Neural cell (in vitro differentiated cells): ENCODE measurements at regions not wholly inside any gene's neighbourhood (a gene's known extent, or its start where the extent isn't known, plus 50 kb on each side); places are given as distances from the start of the nearest gene placed in this dataset.

Experiments
- EP300 ChIP-seq: fragments of 450-650 bp; conservative IDR thresholded peaks from 2 replicates; pipeline ENCODE4 v1.6.1; 2014; ENCODE audit warnings: antibody characterized with exemption, mild to moderate bottlenecking, moderate library complexity; ENCODE audit not compliant: poor library complexity, severe bottlenecking
- EZH2 ChIP-seq: fragments of 200-600, 300-800 bp; shearing (Covaris generic), sonication (generic); IDR thresholded peaks from 2 replicates; pipeline ENCODE4 v1.6.1; 2014; ENCODE audit warnings: antibody characterized with exemption, low read length, borderline replicate concordance, mild to moderate bottlenecking; ENCODE audit not compliant: insufficient read depth, poor library complexity, severe bottlenecking
- MXI1 ChIP-seq: fragments of 450-650 bp; conservative IDR thresholded peaks from 2 replicates; pipeline ENCODE4 v1.6.1; 2014; ENCODE audit warnings: antibody characterized with exemption, mild to moderate bottlenecking; ENCODE audit not compliant: poor library complexity, severe bottlenecking
- POLR2AphosphoS5 ChIP-seq: IDR thresholded peaks from 2 replicates; pipeline ENCODE4 v1.6.1; 2012
- RAD21 ChIP-seq: fragments of 450-650 bp; conservative IDR thresholded peaks from 2 replicates; pipeline ENCODE4 v1.6.1; 2014; ENCODE audit warnings: antibody characterized with exemption, mild to moderate bottlenecking, moderate library complexity
- SMC3 ChIP-seq: fragments of 450-650 bp; conservative IDR thresholded peaks from 2 replicates; pipeline ENCODE4 v1.6.1; 2014; ENCODE audit warnings: antibody characterized with exemption, mild to moderate bottlenecking, moderate library complexity; ENCODE audit not compliant: poor library complexity
- TAF1 ChIP-seq: IDR thresholded peaks from 2 replicates; pipeline ENCODE4 v1.6.1; 2012; ENCODE audit warnings: low read depth
- TF ChIP-seq, protein P1 (sequence below): IDR thresholded peaks from 2 replicates; pipeline ENCODE4 v1.6.1; 2012; ENCODE audit warnings: borderline replicate concordance
- TF ChIP-seq, protein P2 (sequence below): fragments of 450-650 bp; IDR thresholded peaks from 2 replicates; pipeline ENCODE4 v1.5.1; 2014; ENCODE audit warnings: antibody characterized with exemption, mild to moderate bottlenecking, moderate library complexity; ENCODE audit not compliant: poor library complexity, severe bottlenecking

DNA sequence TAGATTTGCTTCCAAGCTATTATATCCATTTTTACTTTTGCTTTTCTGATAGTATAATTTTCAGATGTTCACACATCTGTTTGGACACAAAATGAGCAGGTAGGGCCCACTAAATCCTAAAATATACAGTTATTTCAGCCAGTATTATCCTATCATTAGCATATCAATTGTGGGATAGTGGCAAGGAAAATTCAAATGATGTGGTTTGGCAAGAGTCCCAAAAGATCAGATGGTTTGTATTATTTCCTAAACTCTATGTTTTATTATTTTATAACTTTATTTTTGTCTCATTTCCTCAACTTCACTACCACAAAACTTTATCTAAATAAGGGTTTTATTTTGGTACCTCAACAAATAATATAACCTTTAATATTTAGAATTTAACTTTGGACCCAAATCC, 1659.6 kb downstream of the NCAM2 start:
- TF ChIP-seq, protein P1, sequence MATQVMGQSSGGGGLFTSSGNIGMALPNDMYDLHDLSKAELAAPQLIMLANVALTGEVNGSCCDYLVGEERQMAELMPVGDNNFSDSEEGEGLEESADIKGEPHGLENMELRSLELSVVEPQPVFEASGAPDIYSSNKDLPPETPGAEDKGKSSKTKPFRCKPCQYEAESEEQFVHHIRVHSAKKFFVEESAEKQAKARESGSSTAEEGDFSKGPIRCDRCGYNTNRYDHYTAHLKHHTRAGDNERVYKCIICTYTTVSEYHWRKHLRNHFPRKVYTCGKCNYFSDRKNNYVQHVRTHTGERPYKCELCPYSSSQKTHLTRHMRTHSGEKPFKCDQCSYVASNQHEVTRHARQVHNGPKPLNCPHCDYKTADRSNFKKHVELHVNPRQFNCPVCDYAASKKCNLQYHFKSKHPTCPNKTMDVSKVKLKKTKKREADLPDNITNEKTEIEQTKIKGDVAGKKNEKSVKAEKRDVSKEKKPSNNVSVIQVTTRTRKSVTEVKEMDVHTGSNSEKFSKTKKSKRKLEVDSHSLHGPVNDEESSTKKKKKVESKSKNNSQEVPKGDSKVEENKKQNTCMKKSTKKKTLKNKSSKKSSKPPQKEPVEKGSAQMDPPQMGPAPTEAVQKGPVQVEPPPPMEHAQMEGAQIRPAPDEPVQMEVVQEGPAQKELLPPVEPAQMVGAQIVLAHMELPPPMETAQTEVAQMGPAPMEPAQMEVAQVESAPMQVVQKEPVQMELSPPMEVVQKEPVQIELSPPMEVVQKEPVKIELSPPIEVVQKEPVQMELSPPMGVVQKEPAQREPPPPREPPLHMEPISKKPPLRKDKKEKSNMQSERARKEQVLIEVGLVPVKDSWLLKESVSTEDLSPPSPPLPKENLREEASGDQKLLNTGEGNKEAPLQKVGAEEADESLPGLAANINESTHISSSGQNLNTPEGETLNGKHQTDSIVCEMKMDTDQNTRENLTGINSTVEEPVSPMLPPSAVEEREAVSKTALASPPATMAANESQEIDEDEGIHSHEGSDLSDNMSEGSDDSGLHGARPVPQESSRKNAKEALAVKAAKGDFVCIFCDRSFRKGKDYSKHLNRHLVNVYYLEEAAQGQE = no peak
- TF ChIP-seq, protein P2, sequence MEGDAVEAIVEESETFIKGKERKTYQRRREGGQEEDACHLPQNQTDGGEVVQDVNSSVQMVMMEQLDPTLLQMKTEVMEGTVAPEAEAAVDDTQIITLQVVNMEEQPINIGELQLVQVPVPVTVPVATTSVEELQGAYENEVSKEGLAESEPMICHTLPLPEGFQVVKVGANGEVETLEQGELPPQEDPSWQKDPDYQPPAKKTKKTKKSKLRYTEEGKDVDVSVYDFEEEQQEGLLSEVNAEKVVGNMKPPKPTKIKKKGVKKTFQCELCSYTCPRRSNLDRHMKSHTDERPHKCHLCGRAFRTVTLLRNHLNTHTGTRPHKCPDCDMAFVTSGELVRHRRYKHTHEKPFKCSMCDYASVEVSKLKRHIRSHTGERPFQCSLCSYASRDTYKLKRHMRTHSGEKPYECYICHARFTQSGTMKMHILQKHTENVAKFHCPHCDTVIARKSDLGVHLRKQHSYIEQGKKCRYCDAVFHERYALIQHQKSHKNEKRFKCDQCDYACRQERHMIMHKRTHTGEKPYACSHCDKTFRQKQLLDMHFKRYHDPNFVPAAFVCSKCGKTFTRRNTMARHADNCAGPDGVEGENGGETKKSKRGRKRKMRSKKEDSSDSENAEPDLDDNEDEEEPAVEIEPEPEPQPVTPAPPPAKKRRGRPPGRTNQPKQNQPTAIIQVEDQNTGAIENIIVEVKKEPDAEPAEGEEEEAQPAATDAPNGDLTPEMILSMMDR = no peak
- TF ChIP-seq EZH2 = no peak
- TF ChIP-seq POLR2AphosphoS5 = no peak
- TF ChIP-seq EP300 = no peak
- TF ChIP-seq SMC3 = no peak
- no peak for TF ChIP-seq MXI1
- no peak for TF ChIP-seq RAD21
- no peak for TF ChIP-seq TAF1
